CD8-positive, alpha-beta memory T cell (primary cell): ENCODE measurements at regions not wholly inside any gene's neighbourhood (a gene's known extent, or its start where the extent isn't known, plus 50 kb on each side); places are given as distances from the start of the nearest gene placed in this dataset.
A peak's percentile ranks its signal among the peaks of the same experiment; 100 is the strongest.
"Not testable (repeated sequence)": the region's sequence is repeated elsewhere in the genome, so short reads cannot be mapped to it uniquely, and the experiment has no call there.

Experiments used
- CTCF ChIA-PET: fragments of 350-600 bp; sonication (Branson Sonifier 250); formaldehyde crosslinking; loops from one replicate; lab custom pipeline; 2021; ENCODE audit warnings: antibody characterized with exemption; lab: Charles Lee
- POLR2A ChIA-PET: fragments of 350-600 bp; sonication (Branson Sonifier 250); formaldehyde crosslinking; loops from one replicate; lab custom pipeline; 2021; ENCODE audit warnings: antibody characterized with exemption; lab: Charles Lee
- DNase-seq, 5 donors: peaks; one replicate each; pipeline versions ENCODE4 v3.0.0 to v3.0.0-alpha.2; 2020 to 2022; ENCODE audit warnings: mixed read lengths in 1 of 5
- H3K27ac ChIP-seq: one replicate; pipeline ENCODE4 v1.7.0; 2013; ENCODE audit warnings: low read depth, mild to moderate bottlenecking, low read length, moderate library complexity
- H3K27me3 ChIP-seq: 2 replicates; pipeline ENCODE4 v1.7.0; 2013; ENCODE audit warnings: low read length, mild to moderate bottlenecking; ENCODE audit not compliant: insufficient read depth, poor library complexity, severe bottlenecking
- H3K36me3 ChIP-seq: 2 replicates; pipeline ENCODE4 v1.7.0; 2013; ENCODE audit warnings: mild to moderate bottlenecking, low read length, moderate library complexity; ENCODE audit not compliant: insufficient read depth
- H3K4me1 ChIP-seq: 2 replicates; pipeline ENCODE4 v1.7.0; 2013; ENCODE audit warnings: mild to moderate bottlenecking, low read length, moderate library complexity; ENCODE audit not compliant: insufficient read depth
- H3K4me3 ChIP-seq: 2 replicates; pipeline ENCODE4 v1.7.0; 2013; ENCODE audit warnings: mild to moderate bottlenecking, low read length
- H3K9me3 ChIP-seq: 2 replicates; pipeline ENCODE4 v1.7.0; 2013; ENCODE audit warnings: mild to moderate bottlenecking, low read length
- H3K27ac Mint-ChIP-seq, 8 donors: one replicate each; pipeline ENCODE4 v1.8.0; 2020 to 2021; ENCODE audit warnings: mixed read lengths in 8 of 8, mild to moderate bottlenecking in 6 of 8, inconsistent platforms in 3 of 8, moderate library complexity in 3 of 8
- H3K27me3 Mint-ChIP-seq, 2 donors: one replicate each; pipeline ENCODE4 v1.8.0; 2020 to 2021; ENCODE audit warnings: mixed read lengths in 2 of 2, mild to moderate bottlenecking in 1 of 2, moderate library complexity in 1 of 2
- H3K36me3 Mint-ChIP-seq, 3 donors: one replicate each; pipeline ENCODE4 v1.8.0; 2020 to 2021; ENCODE audit warnings: mixed read lengths in 3 of 3, inconsistent platforms in 1 of 3, mild to moderate bottlenecking in 1 of 3
- H3K4me1 Mint-ChIP-seq, 3 donors: one replicate each; pipeline ENCODE4 v1.8.0; 2020 to 2021; ENCODE audit warnings: mixed read lengths in 3 of 3, inconsistent platforms in 1 of 3, mild to moderate bottlenecking in 1 of 3
- H3K4me3 Mint-ChIP-seq, 7 donors: one replicate each; pipeline ENCODE4 v1.8.0; 2020 to 2021; ENCODE audit warnings: mixed read lengths in 7 of 7, mild to moderate bottlenecking in 6 of 7, moderate library complexity in 4 of 7, inconsistent platforms in 2 of 7
- H3K9me3 Mint-ChIP-seq, 5 donors: one replicate each; pipeline ENCODE4 v1.8.0; 2020 to 2022; ENCODE audit warnings: mixed read lengths in 5 of 5, mild to moderate bottlenecking in 3 of 5, moderate library complexity in 2 of 5, inconsistent platforms in 1 of 5

- peaks cover 8 to 10% (median 9%) of the 10 kb centered on the region in 3 donors for H3K4me1 Mint-ChIP-seq
- CTCF ChIA-PET = interaction anchor here (2.2 kb wide), 1 partner anchor 33 kb away, joined by 5 read pairs; no protein-coding TSS in a partner anchor
- no peak for DNase-seq
- H3K27ac Mint-ChIP-seq = no peak overlapping the region
- H3K36me3 Mint-ChIP-seq = no peaks in the 10 kb centered on the region
- H3K9me3 ChIP-seq = no peaks in the 10 kb centered on the region
- no peaks in the 10 kb centered on the region for H3K4me1 ChIP-seq
- peaks cover 26% of the 10 kb centered on the region for H3K27me3 ChIP-seq
- H3K36me3 ChIP-seq = no peaks in the 10 kb centered on the region
- no peak overlapping the region for H3K27ac ChIP-seq
- H3K9me3 Mint-ChIP-seq = peaks cover 10 to 32% (median 27%) of the 10 kb centered on the region in 5 donors
- POLR2A ChIA-PET = no interaction called here
- H3K27me3 Mint-ChIP-seq = peaks cover 51 to 66% of the 10 kb centered on the region in 2 donors
- H3K4me3 ChIP-seq = no peak overlapping the region
- peak overlapping the region in 5 of 7 donors; percentile 18 to 75 (median 53) for H3K4me3 Mint-ChIP-seq
Observed at GRCh38 chr3:198113206-198114053, 153.4 kb downstream of the LMLN start.

GRCh38 chr3:198114516-198114915, 154.5 kb downstream of the LMLN start:
- H3K9me3 Mint-ChIP-seq = peaks cover 10 to 32% (median 26%) of the 10 kb centered on the region in 5 donors
- H3K9me3 ChIP-seq, H3K36me3 Mint-ChIP-seq, DNase-seq, H3K4me3 ChIP-seq, CTCF ChIA-PET, H3K27ac ChIP-seq, POLR2A ChIA-PET, H3K27ac Mint-ChIP-seq, H3K4me1 ChIP-seq, H3K36me3 ChIP-seq: not testable (repeated sequence)
- peak overlapping the region in 1 of 7 donors; percentile 1 for H3K4me3 Mint-ChIP-seq
- H3K27me3 ChIP-seq = peaks cover 26% of the 10 kb centered on the region
- peaks cover 51 to 75% of the 10 kb centered on the region in 2 donors for H3K27me3 Mint-ChIP-seq
- H3K4me1 Mint-ChIP-seq = peaks cover 8 to 10% (median 9%) of the 10 kb centered on the region in 3 donors

- H3K36me3 ChIP-seq, H3K27ac ChIP-seq, H3K27me3 ChIP-seq, CTCF ChIA-PET, H3K27ac Mint-ChIP-seq, H3K4me1 Mint-ChIP-seq, H3K9me3 Mint-ChIP-seq, H3K9me3 ChIP-seq, H3K36me3 Mint-ChIP-seq, POLR2A ChIA-PET, H3K4me3 Mint-ChIP-seq, H3K4me1 ChIP-seq, DNase-seq, H3K4me3 ChIP-seq: not testable (repeated sequence)
- H3K27me3 Mint-ChIP-seq = peaks cover 4 to 29% of the 10 kb centered on the region in 2 donors
Observed at GRCh38 chr3:198122184-198122583, 162.2 kb downstream of the LMLN start.

DNA sequence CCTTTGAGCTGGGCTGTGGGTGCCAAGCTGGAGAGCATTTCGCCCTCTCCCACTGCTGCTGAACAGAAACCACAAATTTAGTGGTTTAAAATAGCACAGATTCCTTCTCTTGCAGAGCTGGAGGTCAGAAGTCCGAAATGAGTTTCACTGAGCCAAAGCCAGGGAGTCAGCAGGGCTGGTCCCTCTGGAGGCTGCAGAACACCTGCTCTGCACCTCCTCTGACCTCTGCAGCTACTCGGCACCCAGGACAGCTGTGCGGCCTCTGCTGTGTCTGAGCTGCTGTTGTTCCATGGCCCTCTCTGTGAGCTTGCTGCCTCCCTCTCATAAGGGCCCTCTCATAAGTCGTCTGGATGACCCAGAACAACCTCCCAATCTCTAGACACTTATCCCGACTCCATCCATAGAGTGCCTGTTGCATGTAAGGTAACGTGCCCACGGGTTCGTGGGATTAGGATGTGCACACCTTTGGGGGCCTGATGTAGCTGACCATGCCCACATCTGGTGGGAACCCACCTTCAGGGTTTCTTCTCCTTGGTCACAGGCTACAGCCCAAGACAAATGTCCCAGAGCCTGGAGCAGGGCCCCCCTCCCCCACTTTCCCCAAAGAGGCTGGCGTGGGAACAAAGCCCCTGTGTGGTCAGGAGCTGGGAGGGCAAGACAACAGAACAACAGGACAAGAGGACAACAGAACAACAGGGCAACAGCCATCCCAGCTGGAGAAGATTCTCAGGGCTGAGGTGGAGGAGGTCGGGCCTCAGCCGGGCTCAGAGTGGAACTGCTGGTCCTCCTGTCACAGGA, 177.2 kb downstream of the LMLN start:
- H3K4me1 Mint-ChIP-seq, H3K4me3 Mint-ChIP-seq, H3K27me3 ChIP-seq, H3K4me3 ChIP-seq, H3K27ac ChIP-seq, H3K4me1 ChIP-seq, DNase-seq, POLR2A ChIA-PET, H3K36me3 Mint-ChIP-seq, H3K9me3 ChIP-seq, H3K36me3 ChIP-seq, CTCF ChIA-PET, H3K9me3 Mint-ChIP-seq, H3K27ac Mint-ChIP-seq: not testable (repeated sequence)
- H3K27me3 Mint-ChIP-seq = peaks cover 3 to 15% of the 10 kb centered on the region in 2 donors

GRCh38 chr3:198138205-198138604, 178.2 kb downstream of the LMLN start:
- H3K4me3 Mint-ChIP-seq, H3K36me3 Mint-ChIP-seq, DNase-seq, CTCF ChIA-PET, H3K27ac ChIP-seq, H3K4me3 ChIP-seq, H3K27ac Mint-ChIP-seq, H3K36me3 ChIP-seq, H3K4me1 Mint-ChIP-seq, H3K9me3 ChIP-seq, H3K9me3 Mint-ChIP-seq, H3K27me3 Mint-ChIP-seq, H3K4me1 ChIP-seq, POLR2A ChIA-PET, H3K27me3 ChIP-seq: not testable (repeated sequence)

DNA sequence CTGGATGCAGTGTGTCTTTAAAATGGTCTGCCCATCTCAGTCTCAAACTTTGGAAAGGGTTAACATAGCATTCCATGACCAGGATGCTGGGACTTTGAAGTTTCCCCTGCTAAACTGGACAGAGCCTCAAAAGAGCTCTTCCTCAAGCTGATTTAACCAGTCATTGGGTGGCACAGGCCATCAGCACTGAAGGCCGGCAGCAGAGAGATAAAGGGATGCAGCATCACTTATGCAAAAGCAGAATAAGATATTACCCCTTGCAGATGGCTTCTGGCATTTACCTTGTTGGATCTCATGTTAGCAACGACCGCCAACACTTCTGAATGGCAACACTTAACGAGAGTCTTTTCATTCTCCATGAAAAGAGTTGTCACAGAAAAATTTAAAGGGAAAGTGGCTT, 179.0 kb downstream of the LMLN start:
- H3K27me3 ChIP-seq, H3K4me3 Mint-ChIP-seq, H3K27ac ChIP-seq, H3K36me3 ChIP-seq, H3K36me3 Mint-ChIP-seq, H3K27ac Mint-ChIP-seq, H3K9me3 ChIP-seq, DNase-seq, POLR2A ChIA-PET, H3K27me3 Mint-ChIP-seq, CTCF ChIA-PET, H3K4me1 ChIP-seq, H3K9me3 Mint-ChIP-seq, H3K4me1 Mint-ChIP-seq, H3K4me3 ChIP-seq: not testable (repeated sequence)

- H3K36me3 ChIP-seq, H3K4me1 ChIP-seq, H3K4me1 Mint-ChIP-seq, H3K36me3 Mint-ChIP-seq, H3K27ac Mint-ChIP-seq, POLR2A ChIA-PET, H3K9me3 Mint-ChIP-seq, H3K27me3 ChIP-seq, H3K4me3 ChIP-seq, CTCF ChIA-PET, H3K9me3 ChIP-seq, H3K27ac ChIP-seq, DNase-seq, H3K27me3 Mint-ChIP-seq, H3K4me3 Mint-ChIP-seq: not testable (repeated sequence)
Observed at GRCh38 chr3:198139513-198140167, 179.6 kb downstream of the LMLN start.
